GM06990 (cell line): ENCODE measurements at regions not wholly inside any gene's neighbourhood (a gene's known extent, or its start where the extent isn't known, plus 50 kb on each side); places are given as distances from the start of the nearest gene placed in this dataset.

Source experiments
- DNase-seq: peaks from one replicate; pipeline ENCODE4 v3.0.0-alpha.2; 2011; ENCODE audit not compliant: insufficient read length; ENCODE audit errors: extremely low read depth
- H3K27me3 ChIP-seq: replicated peaks from 2 replicates; pipeline ENCODE4 v1.6.0; 2011; ENCODE audit warnings: low read length; ENCODE audit not compliant: control insufficient read depth, insufficient read depth
- H3K36me3 ChIP-seq: 2 replicates; pipeline ENCODE4 v1.5.1; 2011; ENCODE audit warnings: low read length; ENCODE audit not compliant: control insufficient read depth, insufficient read depth
- H3K4me3 ChIP-seq: replicated peaks from 2 replicates; pipeline ENCODE4 v1.5.1; 2011; ENCODE audit warnings: low read depth, mild to moderate bottlenecking, control low read depth, low read length
- CTCF ChIP-seq: IDR thresholded peaks from 2 replicates; pipeline ENCODE4 v1.5.1; 2011; ENCODE audit warnings: low read length, control low read depth, mild to moderate bottlenecking, inconsistent platforms; ENCODE audit not compliant: insufficient read depth, poor library complexity, severe bottlenecking

GRCh38 chr9:121557581-121558447 is 58.2 kb upstream of the GGTA1 start:
- H3K36me3 ChIP-seq: no peaks in the 10 kb centered on the region
- DNase-seq: peak; percentile 34
- no peak overlapping the region for H3K4me3 ChIP-seq
- H3K27me3 ChIP-seq: 0 out of 2 replicates have a peak, but pooled peaks cover under 1% of the 10 kb centered on the region
- TF ChIP-seq CTCF: no peak

GRCh38 chr9:121558473-121558872 is 58.8 kb upstream of the GGTA1 start:
- Histone ChIP-seq H3K4me3 (no peak overlapping the region), H3K27me3 (0 out of 2 replicates have a peak, but pooled peaks cover 1% of the 10 kb centered on the region), H3K36me3 (no peaks in the 10 kb centered on the region)
- no peak for TF ChIP-seq CTCF
- DNase-seq: no peak

- no peaks in the 10 kb centered on the region for H3K36me3 ChIP-seq
- TF ChIP-seq CTCF: no peak
- 0 out of 2 replicates have a peak, but pooled peaks cover 1% of the 10 kb centered on the region for H3K27me3 ChIP-seq
- no peak overlapping the region for H3K4me3 ChIP-seq
- peak; percentile 51 for DNase-seq
Measured at GRCh38 chr9:121559183-121559582, 59.5 kb upstream of the GGTA1 start.

GRCh38 chr9:121560921-121561320 is 61.3 kb upstream of the GGTA1 start:
- no peak for TF ChIP-seq CTCF
- no peak for DNase-seq
- 0 out of 2 replicates have a peak, but pooled peaks cover 1% of the 10 kb centered on the region for H3K27me3 ChIP-seq
- H3K36me3 ChIP-seq: no peaks in the 10 kb centered on the region
- no peak overlapping the region for H3K4me3 ChIP-seq

- DNase-seq: no peak
- TF ChIP-seq CTCF: peak; percentile 5
- Histone ChIP-seq H3K36me3 (no peaks in the 10 kb centered on the region), H3K4me3 (no peak overlapping the region), H3K27me3 (peaks cover 1% of the 10 kb centered on the region; the same call in 1 of the 2 replicates)
Measured at GRCh38 chr9:121561385-121562222, 62.0 kb upstream of the GGTA1 start.
